ENCODE measurements at regions not wholly inside any gene's neighbourhood (a gene's known extent, or its start where the extent isn't known, plus 50 kb on each side); places are given as distances from the start of the nearest gene placed in this dataset.
"Not testable (repeated sequence)": the region's sequence is repeated elsewhere in the genome, so short reads cannot be mapped to it uniquely, and the experiment has no call there.

- CTCF ChIA-PET, result interaction anchor here (0.6 to 3.8 kb wide), 13 partner anchors 7 to 271 kb away, joined by 3 to 26 read pairs (median 5); no protein-coding TSS in a partner anchor
- DNase-seq (ENCODE audit: extremely low spot score), result peak; percentile 24
- POLR2A ChIA-PET, result no interaction called here
- no peak for TF ChIP-seq CTCF (IDR thresholded peaks at IDR 0.05; ENCODE audit: control extremely low read depth, extremely low read depth, low read depth, missing control alignments)
Measured at GRCh38 chr10:90999512-91000172, 78.8 kb upstream of the ANKRD1 start.

GRCh38 chr10:91000470-91000869 is 79.6 kb upstream of the ANKRD1 start:
- TF ChIP-seq CTCF (IDR thresholded peaks at IDR 0.05; ENCODE audit: control extremely low read depth, extremely low read depth, low read depth, missing control alignments), result no peak
- ChIA-PET POLR2A (no interaction called here), CTCF (interaction anchor here (0.6 to 3.8 kb wide), 9 partner anchors 10 to 270 kb away, joined by 3 to 26 read pairs (median 6); no protein-coding TSS in a partner anchor)
- DNase-seq (ENCODE audit: extremely low spot score), result no peak

GRCh38 chr10:91000985-91001384 is 80.1 kb upstream of the ANKRD1 start:
- DNase-seq (ENCODE audit: extremely low spot score), result no peak
- no peak for TF ChIP-seq CTCF (IDR thresholded peaks at IDR 0.05; ENCODE audit: control extremely low read depth, extremely low read depth, low read depth, missing control alignments)
- POLR2A ChIA-PET, result no interaction called here
- CTCF ChIA-PET, result interaction anchor here (1.4 to 3.8 kb wide), 5 partner anchors 9 to 250 kb away, joined by 3 to 26 read pairs (median 9); no protein-coding TSS in a partner anchor

- ChIA-PET POLR2A (no interaction called here), CTCF (interaction anchor here (1.6 to 3.8 kb wide), 3 partner anchors 7 to 224 kb away, joined by 5 to 19 read pairs (median 9); no protein-coding TSS in a partner anchor)
- no peak for DNase-seq (ENCODE audit: extremely low spot score)
- TF ChIP-seq CTCF (IDR thresholded peaks at IDR 0.05; ENCODE audit: control extremely low read depth, extremely low read depth, low read depth, missing control alignments), result no peak
Measured at GRCh38 chr10:91002656-91003055, 81.8 kb upstream of the ANKRD1 start.

GRCh38 chr10:91003379-91003778 is 82.5 kb upstream of the ANKRD1 start:
- POLR2A ChIA-PET; DNase-seq (ENCODE audit: extremely low spot score): not testable (repeated sequence)
- CTCF ChIA-PET, result interaction anchor here (1.0 to 3.8 kb wide), 4 partner anchors 7 to 224 kb away, joined by 3 to 19 read pairs (median 7); no protein-coding TSS in a partner anchor

GRCh38 chr10:91005276-91005675 is 84.4 kb upstream of the ANKRD1 start:
- POLR2A ChIA-PET, result interaction anchor here (1.4 kb wide), 1 partner anchor 11 kb away, joined by 3 read pairs; no protein-coding TSS in a partner anchor
- CTCF ChIA-PET, result interaction anchor here (0.7 to 4.4 kb wide), 39 partner anchors 8 to 907 kb away, joined by 3 to 59 read pairs (median 6); partner anchors contain the start of gene PCGF5
- DNase-seq (ENCODE audit: extremely low spot score), result not testable (repeated sequence)

- POLR2A ChIA-PET, result interaction anchor here (1.4 kb wide), 1 partner anchor 12 kb away, joined by 3 read pairs; no protein-coding TSS in a partner anchor
- DNase-seq (ENCODE audit: extremely low spot score), result peak; percentile 28
- TF ChIP-seq CTCF (IDR thresholded peaks at IDR 0.05; ENCODE audit: control extremely low read depth, extremely low read depth, low read depth, missing control alignments), result peak; percentile 67
- CTCF ChIA-PET, result interaction anchor here (0.6 to 4.4 kb wide), 65 partner anchors 8 to 906 kb away, joined by 3 to 59 read pairs (median 4); partner anchors contain the start of genes ANKRD1 and PCGF5
Measured at GRCh38 chr10:91006001-91006751, 85.3 kb upstream of the ANKRD1 start.

Data from GM10248 (cell line).